IMR-90 (cell line): ENCODE measurements at regions not wholly inside any gene's neighbourhood (a gene's known extent, or its start where the extent isn't known, plus 50 kb on each side); places are given as distances from the start of the nearest gene placed in this dataset.

ENCODE experiments used
- ATAC-seq: fragments of 200-7000 bp; cut with Tn5 transposase; 2 replicates; pipeline ENCODE4 v1.9.1; 2020; ENCODE audit warnings: low read depth, mild to moderate bottlenecking, moderate library complexity
- BruUV-seq: library from RNA; stranded (reverse); fragments of 400-500 nt; replicated peaks from 2 replicates; lab custom pipeline; 2021; lab: Mats Ljungman, UMichigan
- CTCF ChIA-PET: fragments of 300-600 bp; formaldehyde crosslinking; extraction: SDS; loops from one replicate; lab custom pipeline; 2021; ENCODE audit warnings: antibody characterized with exemption; lab: Yijun Ruan, JAX
- POLR2A ChIA-PET: fragments of 300-600 bp; sonication (Branson Sonifier 250); formaldehyde crosslinking; loops from one replicate; lab custom pipeline; 2022; ENCODE audit warnings: antibody characterized with exemption; ENCODE audit not compliant: unreplicated experiment; lab: Charles Lee
- DNase-seq: peaks from one replicate; pipeline ENCODE4 v3.0.0; 2013
- H2AFZ ChIP-seq: replicated peaks from 2 replicates; pipeline ENCODE3; 2013; ENCODE audit warnings: low read length, mild to moderate bottlenecking; ENCODE audit not compliant: poor library complexity
- H2AK5ac ChIP-seq: 2 replicates; pipeline ENCODE4 v1.6.1; 2013; ENCODE audit warnings: low read depth, low read length, inconsistent platforms
- H2AK9ac ChIP-seq: replicated peaks from 2 replicates; pipeline ENCODE3; 2013; ENCODE audit warnings: mild to moderate bottlenecking, low read depth, low read length, moderate library complexity; ENCODE audit not compliant: poor library complexity
- H2BK120ac ChIP-seq: 2 replicates; pipeline ENCODE4 v1.6.1; 2013; ENCODE audit warnings: low read depth, low read length, inconsistent platforms
- H2BK15ac ChIP-seq: 3 replicates; pipeline ENCODE4 v1.6.1; 2013; ENCODE audit warnings: low read depth, low read length, inconsistent platforms
- H2BK20ac ChIP-seq: 2 replicates; pipeline ENCODE4 v1.6.1; 2013; ENCODE audit warnings: low read depth, mild to moderate bottlenecking, inconsistent platforms, low read length, moderate library complexity
- H2BK5ac ChIP-seq: 2 replicates; pipeline ENCODE4 v1.6.1; 2013; ENCODE audit warnings: mild to moderate bottlenecking, low read depth, low read length, inconsistent platforms; ENCODE audit not compliant: poor library complexity, severe bottlenecking
- H3K14ac ChIP-seq: replicated peaks from 2 replicates; pipeline ENCODE4 v1.6.1; 2013; ENCODE audit warnings: low read depth, low read length, inconsistent platforms
- H3K18ac ChIP-seq: 2 replicates; pipeline ENCODE4 v1.6.1; 2013; ENCODE audit warnings: low read depth, low read length, control low read depth
- H3K23ac ChIP-seq: 2 replicates; pipeline ENCODE4 v1.6.1; 2013; ENCODE audit warnings: low read depth, low read length, inconsistent platforms
- H3K27ac ChIP-seq: 2 replicates; pipeline ENCODE4 v1.5.1; 2013; ENCODE audit warnings: mild to moderate bottlenecking, control low read depth, low read length; ENCODE audit not compliant: insufficient read depth
- H3K27me3 ChIP-seq: 2 replicates; pipeline ENCODE4 v1.6.1; 2013; ENCODE audit warnings: low read length; ENCODE audit not compliant: control insufficient read depth, insufficient read depth
- H3K36me3 ChIP-seq: 2 replicates; pipeline ENCODE4 v1.6.1; 2013; ENCODE audit warnings: low read length, mixed read lengths; ENCODE audit not compliant: control insufficient read depth, insufficient read depth
- H3K4ac ChIP-seq: 2 replicates; pipeline ENCODE4 v1.6.1; 2013; ENCODE audit warnings: low read depth, low read length, inconsistent platforms
- H3K4me1 ChIP-seq: 2 replicates; pipeline ENCODE4 v1.6.1; 2013; ENCODE audit warnings: low read length, mixed read lengths; ENCODE audit not compliant: control insufficient read depth, insufficient read depth
- H3K4me2 ChIP-seq: 2 replicates; pipeline ENCODE4 v1.6.1; 2013; ENCODE audit warnings: low read depth, mild to moderate bottlenecking, control low read depth, low read length, moderate library complexity
- H3K4me3 ChIP-seq: 2 replicates; pipeline ENCODE4 v1.5.1; 2013; ENCODE audit warnings: low read depth, mild to moderate bottlenecking, control low read depth, low read length, moderate library complexity; ENCODE audit not compliant: insufficient read depth
- H3K56ac ChIP-seq: 2 replicates; pipeline ENCODE4 v1.6.1; 2013; ENCODE audit warnings: low read length, inconsistent platforms; ENCODE audit not compliant: insufficient read depth; ENCODE audit errors: extremely low read depth
- H3K79me1 ChIP-seq, 2 experiments: 2 replicates each; pipeline ENCODE4 v1.6.1; 2013; ENCODE audit warnings: low read length in 2 of 2, inconsistent platforms in 1 of 2, low read depth in 1 of 2
- H3K9ac ChIP-seq: 2 replicates; pipeline ENCODE4 v1.6.1; 2013; ENCODE audit warnings: low read depth, low read length, control low read depth
- H3K9me1 ChIP-seq: 2 replicates; pipeline ENCODE4 v1.6.1; 2013; ENCODE audit warnings: low read length, inconsistent platforms; ENCODE audit not compliant: insufficient read depth
- H3K9me3 ChIP-seq: 2 replicates; pipeline ENCODE4 v1.6.1; 2013; ENCODE audit warnings: low read length; ENCODE audit not compliant: control insufficient read depth, insufficient read depth
- H4K20me1 ChIP-seq: 2 replicates; pipeline ENCODE4 v1.6.1; 2013; ENCODE audit warnings: low read length, inconsistent platforms; ENCODE audit not compliant: insufficient read depth
- H4K5ac ChIP-seq: 2 replicates; pipeline ENCODE4 v1.6.1; 2013; ENCODE audit warnings: mild to moderate bottlenecking, low read depth, low read length, control low read depth
- H4K8ac ChIP-seq, 2 experiments: 2 replicates each; pipeline ENCODE4 v1.6.1; 2013; ENCODE audit warnings: low read depth in 2 of 2, low read length in 2 of 2, control low read depth in 1 of 2, inconsistent platforms in 1 of 2
- H4K91ac ChIP-seq: 2 replicates; pipeline ENCODE4 v1.6.1; 2013; ENCODE audit warnings: low read depth, low read length, inconsistent platforms; ENCODE audit not compliant: insufficient read depth
- BHLHE40 ChIP-seq: fragments of 150-350 bp; IDR thresholded peaks from 2 replicates; pipeline ENCODE4 v1.6.1; 2016; ENCODE audit warnings: mild to moderate bottlenecking, low read depth, low read length
- CEBPB ChIP-seq: IDR thresholded peaks from 2 replicates; pipeline ENCODE4 v1.6.1; 2012; ENCODE audit warnings: low read depth, low read length, improper control_type of control experiment
- CHD1 ChIP-seq: IDR thresholded peaks from 2 replicates; pipeline ENCODE4 v1.6.1; 2012; ENCODE audit warnings: low read depth, low read length, improper control_type of control experiment
- FOS ChIP-seq: fragments of 150-350 bp; IDR thresholded peaks from 2 replicates; pipeline ENCODE4 v1.6.1; 2016; ENCODE audit warnings: low read depth, low read length
- MAZ ChIP-seq: IDR thresholded peaks from 2 replicates; pipeline ENCODE4 v1.6.1; 2012; ENCODE audit warnings: low read depth, mild to moderate bottlenecking, low read length, improper control_type of control experiment, moderate library complexity, borderline replicate concordance
- NFE2L2 ChIP-seq: fragments of 150-350 bp; IDR thresholded peaks from 2 replicates; pipeline ENCODE4 v1.6.1; 2016; ENCODE audit warnings: low read depth, mild to moderate bottlenecking, low read length
- POLR2A ChIP-seq: IDR thresholded peaks from 2 replicates; pipeline ENCODE4 v1.6.1; 2012; ENCODE audit warnings: mild to moderate bottlenecking, low read depth, low read length
- RAD21 ChIP-seq: IDR thresholded peaks from 2 replicates; pipeline ENCODE4 v1.6.1; 2012; ENCODE audit warnings: low read length, improper control_type of control experiment
- RFX5 ChIP-seq: IDR thresholded peaks from 2 replicates; pipeline ENCODE4 v1.8.0; 2012; ENCODE audit warnings: low read depth, mild to moderate bottlenecking, low read length, moderate library complexity
- SMC3 ChIP-seq: fragments of 150-350 bp; IDR thresholded peaks from 2 replicates; pipeline ENCODE4 v1.6.1; 2016; ENCODE audit warnings: low read depth, mild to moderate bottlenecking, antibody characterized with exemption, low read length, moderate library complexity
- USF2 ChIP-seq: fragments of 150-350 bp; IDR thresholded peaks from 2 replicates; pipeline ENCODE4 v1.6.1; 2017; ENCODE audit warnings: mild to moderate bottlenecking, antibody characterized with exemption, low read length, low read depth
- WGBS, 2 experiments: methylation state at CpG; one replicate each; pipeline versions ENCODE4 v1.1.5 to v1.1.7; 2013; ENCODE audit warnings: missing lambda C conversion rate in 2 of 2; ENCODE audit not compliant: insufficient read length in 1 of 2; ENCODE audit errors: extremely low coverage in 2 of 2; 5-methylcytosine and 5-hydroxymethylcytosine counted together
- dilution Hi-C: fragments of 300-500 bp; cut with HindIII; formaldehyde crosslinking; loops from one replicate; pipeline ENCODE4 v1.14.3; 2018; ENCODE audit warnings: low sequenced_read_pairs; ENCODE audit not compliant: unreplicated experiment
- in situ Hi-C: fragments of 300-500 bp; cut with MboI; formaldehyde crosslinking; loops from 3 replicates; pipeline ENCODE4 v1.14.3; 2019; ENCODE audit warnings: low sequenced_read_pairs, inconsistent platforms, mixed read lengths
- intact Hi-C: fragments of 100-400 bp; cut with micrococcal nuclease; formaldehyde crosslinking; loops from 2 replicates; pipeline ENCODE4 v1.10.0; 2022
- TF ChIP-seq, protein P1 (sequence below): conservative IDR thresholded peaks from 2 replicates; pipeline ENCODE4 v1.5.1; 2012; ENCODE audit warnings: mild to moderate bottlenecking, low read depth, low read length, improper control_type of control experiment

- no peak for ATAC-seq
- Histone ChIP-seq H2AK9ac (no peak overlapping the region), H2AFZ (no peak overlapping the region), H3K4me2 (no peak overlapping the region), H3K9me1 (no peaks in the 10 kb centered on the region), H2BK20ac (no peak overlapping the region), H3K23ac (no peak overlapping the region), H3K4me1 (no peaks in the 10 kb centered on the region), H3K27ac (no peak overlapping the region), H3K79me1 (no peaks in the 10 kb centered on the region), H3K18ac (no peak overlapping the region), H2BK120ac (no peak overlapping the region), H2AK5ac (no peak overlapping the region), H4K5ac (no peak overlapping the region), H3K14ac (no peak overlapping the region), H3K9me3 (peaks cover 20% of the 10 kb centered on the region), H4K91ac (no peak overlapping the region), H3K4ac (no peak overlapping the region), H4K8ac (no peak overlapping the region), H4K20me1 (no peaks in the 10 kb centered on the region), H3K36me3 (no peaks in the 10 kb centered on the region), H3K27me3 (no peaks in the 10 kb centered on the region), H3K56ac (no peak overlapping the region), H2BK5ac (no peak overlapping the region), H2BK15ac (no peak overlapping the region), H3K9ac (no peak overlapping the region), H3K4me3 (no peak overlapping the region)
- dilution Hi-C loops (no loop called here), intact Hi-C loops (no loop called here), in situ Hi-C loops (no loop called here)
- POLR2A ChIA-PET = no interaction called here
- no TSS peak for BruUV-seq
- no peak for DNase-seq
- TF ChIP-seq RFX5 (no peak), RAD21 (no peak), USF2 (no peak), SMC3 (no peak), CEBPB (no peak), NFE2L2 (no peak), CHD1 (no peak), MAZ (no peak), FOS (no peak), POLR2A (no peak), BHLHE40 (no peak)
- TF ChIP-seq, protein P1, sequence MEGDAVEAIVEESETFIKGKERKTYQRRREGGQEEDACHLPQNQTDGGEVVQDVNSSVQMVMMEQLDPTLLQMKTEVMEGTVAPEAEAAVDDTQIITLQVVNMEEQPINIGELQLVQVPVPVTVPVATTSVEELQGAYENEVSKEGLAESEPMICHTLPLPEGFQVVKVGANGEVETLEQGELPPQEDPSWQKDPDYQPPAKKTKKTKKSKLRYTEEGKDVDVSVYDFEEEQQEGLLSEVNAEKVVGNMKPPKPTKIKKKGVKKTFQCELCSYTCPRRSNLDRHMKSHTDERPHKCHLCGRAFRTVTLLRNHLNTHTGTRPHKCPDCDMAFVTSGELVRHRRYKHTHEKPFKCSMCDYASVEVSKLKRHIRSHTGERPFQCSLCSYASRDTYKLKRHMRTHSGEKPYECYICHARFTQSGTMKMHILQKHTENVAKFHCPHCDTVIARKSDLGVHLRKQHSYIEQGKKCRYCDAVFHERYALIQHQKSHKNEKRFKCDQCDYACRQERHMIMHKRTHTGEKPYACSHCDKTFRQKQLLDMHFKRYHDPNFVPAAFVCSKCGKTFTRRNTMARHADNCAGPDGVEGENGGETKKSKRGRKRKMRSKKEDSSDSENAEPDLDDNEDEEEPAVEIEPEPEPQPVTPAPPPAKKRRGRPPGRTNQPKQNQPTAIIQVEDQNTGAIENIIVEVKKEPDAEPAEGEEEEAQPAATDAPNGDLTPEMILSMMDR = no peak
- 20% methylated on average over 1 of the region's 3 CpGs; no CpG with 5 or more reads in 1 of the 2 experiments for WGBS, 2 experiments
- CTCF ChIA-PET = no interaction called here
Measured at GRCh38 chr12:128121424-128121823, 145.5 kb upstream of the TMEM132C start.
